ENCODE measurements at regions not wholly inside any gene's neighbourhood (a gene's known extent, or its start where the extent isn't known, plus 50 kb on each side); places are given as distances from the start of the nearest gene placed in this dataset.

- TF ChIP-seq, protein P1, sequence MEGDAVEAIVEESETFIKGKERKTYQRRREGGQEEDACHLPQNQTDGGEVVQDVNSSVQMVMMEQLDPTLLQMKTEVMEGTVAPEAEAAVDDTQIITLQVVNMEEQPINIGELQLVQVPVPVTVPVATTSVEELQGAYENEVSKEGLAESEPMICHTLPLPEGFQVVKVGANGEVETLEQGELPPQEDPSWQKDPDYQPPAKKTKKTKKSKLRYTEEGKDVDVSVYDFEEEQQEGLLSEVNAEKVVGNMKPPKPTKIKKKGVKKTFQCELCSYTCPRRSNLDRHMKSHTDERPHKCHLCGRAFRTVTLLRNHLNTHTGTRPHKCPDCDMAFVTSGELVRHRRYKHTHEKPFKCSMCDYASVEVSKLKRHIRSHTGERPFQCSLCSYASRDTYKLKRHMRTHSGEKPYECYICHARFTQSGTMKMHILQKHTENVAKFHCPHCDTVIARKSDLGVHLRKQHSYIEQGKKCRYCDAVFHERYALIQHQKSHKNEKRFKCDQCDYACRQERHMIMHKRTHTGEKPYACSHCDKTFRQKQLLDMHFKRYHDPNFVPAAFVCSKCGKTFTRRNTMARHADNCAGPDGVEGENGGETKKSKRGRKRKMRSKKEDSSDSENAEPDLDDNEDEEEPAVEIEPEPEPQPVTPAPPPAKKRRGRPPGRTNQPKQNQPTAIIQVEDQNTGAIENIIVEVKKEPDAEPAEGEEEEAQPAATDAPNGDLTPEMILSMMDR (IDR thresholded peaks at IDR 0.05), result no peak
- TF ChIP-seq POLR2A (IDR thresholded peaks at IDR 0.05), result no peak
These were observed 161.3 kb downstream of the KLF6 start for GRCh38 chr10:3623746-3624145.
